RPMI8226 (cell line): ENCODE measurements at regions not wholly inside any gene's neighbourhood (a gene's known extent, or its start where the extent isn't known, plus 50 kb on each side); places are given as distances from the start of the nearest gene placed in this dataset.

Source experiments
- DNase-seq: peaks from one replicate; pipeline ENCODE4 v3.0.0-alpha.2; 2015

- DNase-seq, result no peak
Observed at GRCh38 chr9:89797255-89797654, 192.4 kb downstream of the GADD45G start.

GRCh38 chr9:89797937-89798455, 193.2 kb downstream of the GADD45G start:
- no peak for DNase-seq

- no peak for DNase-seq
Observed at GRCh38 chr9:89798547-89799120, 193.8 kb downstream of the GADD45G start.

GRCh38 chr9:89799221-89799620, 194.4 kb downstream of the GADD45G start:
- DNase-seq, result no peak

- DNase-seq, result no peak
Observed at GRCh38 chr9:89799766-89800165, 195.0 kb downstream of the GADD45G start.

GRCh38 chr9:89801341-89801740, 196.5 kb downstream of the GADD45G start:
- no peak for DNase-seq

- no peak for DNase-seq
Observed at GRCh38 chr9:89801742-89802670, 197.2 kb downstream of the GADD45G start.

GRCh38 chr9:89802781-89803355, 198.1 kb downstream of the GADD45G start:
- DNase-seq, result no peak

- no peak for DNase-seq
Observed at GRCh38 chr9:89803403-89803802, 198.6 kb downstream of the GADD45G start.

GRCh38 chr9:89804766-89805531, 200.1 kb downstream of the GADD45G start:
- no peak for DNase-seq

GRCh38 chr9:89805571-89806292, 200.9 kb downstream of the GADD45G start:
- no peak for DNase-seq

GRCh38 chr9:89806371-89807100, 201.7 kb downstream of the GADD45G start:
- DNase-seq, result no peak

- DNase-seq, result no peak
Observed at GRCh38 chr9:89807101-89807395, 202.2 kb downstream of the GADD45G start.

- DNase-seq, result no peak
Observed at GRCh38 chr9:89807682-89808075, 202.9 kb downstream of the GADD45G start.

- no peak for DNase-seq
Observed at GRCh38 chr9:89808076-89808755, 203.4 kb downstream of the GADD45G start.

- no peak for DNase-seq
Observed at GRCh38 chr9:89808756-89809181, 204.0 kb downstream of the GADD45G start.

GRCh38 chr9:89810431-89810830, 205.6 kb downstream of the GADD45G start:
- no peak for DNase-seq

- no peak for DNase-seq
Observed at GRCh38 chr9:89811356-89811755, 206.5 kb downstream of the GADD45G start.

GRCh38 chr9:89811886-89812450, 207.2 kb downstream of the GADD45G start:
- no peak for DNase-seq

GRCh38 chr9:89812556-89813181, 207.9 kb downstream of the GADD45G start:
- no peak for DNase-seq
